Liver (tissue), 7 donors: ENCODE measurements at regions not wholly inside any gene's neighbourhood (a gene's known extent, or its start where the extent isn't known, plus 50 kb on each side); places are given as distances from the start of the nearest gene placed in this dataset.

ENCODE experiments used
- DNase-seq: peaks from one replicate; pipeline ENCODE4 v3.0.0-alpha.2; 2017; ENCODE audit warnings: low spot score
- H3K27ac ChIP-seq, 2 donors: one replicate each; pipeline ENCODE4 v1.7.0; 2013; ENCODE audit warnings: inconsistent platforms in 2 of 2, low read length in 2 of 2, control low read depth in 1 of 2, low read depth in 1 of 2, mild to moderate bottlenecking in 1 of 2
- H3K27me3 ChIP-seq, 4 donors: one replicate each; pipeline versions ENCODE4 v1.6.1 to v1.7.0; 2013; ENCODE audit warnings: low read length in 3 of 4, inconsistent platforms in 1 of 4, mild to moderate bottlenecking in 1 of 4, moderate library complexity in 1 of 4; ENCODE audit not compliant: control insufficient read depth in 4 of 4, insufficient read depth in 4 of 4
- H3K36me3 ChIP-seq, 4 donors: one replicate each; pipeline versions ENCODE4 v1.6.1 to v1.7.0; 2013; ENCODE audit warnings: low read length in 3 of 4, mild to moderate bottlenecking in 3 of 4, low read depth in 1 of 4, moderate library complexity in 1 of 4; ENCODE audit not compliant: control insufficient read depth in 4 of 4, insufficient read depth in 3 of 4
- H3K4me1 ChIP-seq, 4 donors: one replicate each; pipeline versions ENCODE4 v1.6.1 to v1.7.0; 2013; ENCODE audit warnings: low read length in 3 of 4, mild to moderate bottlenecking in 3 of 4, moderate library complexity in 1 of 4; ENCODE audit not compliant: control insufficient read depth in 4 of 4, insufficient read depth in 4 of 4
- H3K4me3 ChIP-seq, 3 donors: one replicate each; pipeline versions ENCODE4 v1.6.1 to v1.7.0; 2013; ENCODE audit warnings: low read length in 3 of 3, control low read depth in 1 of 3, low read depth in 1 of 3, mild to moderate bottlenecking in 1 of 3
- H3K9ac ChIP-seq, 2 donors: one replicate each; pipeline ENCODE4 v1.7.0; 2013; ENCODE audit warnings: low read length in 2 of 2, mild to moderate bottlenecking in 2 of 2, moderate library complexity in 2 of 2, control low read depth in 1 of 2, low read depth in 1 of 2
- H3K9me3 ChIP-seq, 4 donors: one replicate each; pipeline versions ENCODE4 v1.6.1 to v1.7.0; 2013; ENCODE audit warnings: low read length in 3 of 4; ENCODE audit not compliant: control insufficient read depth in 4 of 4
- ATF3 ChIP-seq: IDR thresholded peaks from 2 replicates; pipeline ENCODE4 v1.6.1; 2016; ENCODE audit warnings: antibody characterized with exemption
- EGR1 ChIP-seq, 2 donors: IDR thresholded peaks; 2 replicates each; pipeline ENCODE4 v1.6.1; 2016 to 2018; ENCODE audit warnings: antibody characterized with exemption in 2 of 2, low read depth in 2 of 2
- FOXA2 ChIP-seq: IDR thresholded peaks from 2 replicates; pipeline ENCODE4 v1.6.1; 2016; ENCODE audit warnings: antibody characterized with exemption
- HNF4A ChIP-seq, 2 donors: conservative IDR thresholded peaks; 2 replicates each; pipeline ENCODE4 v1.6.1; 2016; ENCODE audit warnings: antibody characterized with exemption in 2 of 2, mild to moderate bottlenecking in 2 of 2
- JUND ChIP-seq, 2 donors: IDR thresholded peaks; 2 replicates each; pipeline ENCODE4 v1.6.1; 2016; ENCODE audit warnings: antibody characterized with exemption in 2 of 2
- NR2F2 ChIP-seq: IDR thresholded peaks from 2 replicates; pipeline ENCODE4 v1.6.1; 2016; ENCODE audit warnings: antibody characterized with exemption
- RAD21 ChIP-seq, 2 donors: IDR thresholded peaks; 2 replicates each; pipeline ENCODE4 v1.6.1; 2016; ENCODE audit warnings: antibody characterized with exemption in 2 of 2, mild to moderate bottlenecking in 2 of 2
- REST ChIP-seq: IDR thresholded peaks from 2 replicates; pipeline ENCODE4 v1.6.1; 2016; ENCODE audit warnings: antibody characterized with exemption, mild to moderate bottlenecking
- RXRA ChIP-seq, 2 donors: IDR thresholded peaks; 2 replicates each; pipeline ENCODE4 v1.6.1; 2017 to 2018; ENCODE audit warnings: antibody characterized with exemption in 2 of 2, mild to moderate bottlenecking in 1 of 2
- TAF1 ChIP-seq: conservative IDR thresholded peaks from 2 replicates; pipeline ENCODE4 v1.6.1; 2016; ENCODE audit warnings: antibody characterized with exemption, mild to moderate bottlenecking
- YY1 ChIP-seq: IDR thresholded peaks from 2 replicates; pipeline ENCODE4 v1.6.1; 2016; ENCODE audit warnings: antibody characterized with exemption, mild to moderate bottlenecking
- WGBS: extraction: QIAGEN DNeasy Blood & Tissue Kit; methylation state at CpG from one replicate; pipeline ENCODE4 v1.1.7; 2013; 5-methylcytosine and 5-hydroxymethylcytosine counted together
- donor health status: healthy.
- donor health status: healthy.
- donor health status: healthy.
- donor health status: healthy.

DNA sequence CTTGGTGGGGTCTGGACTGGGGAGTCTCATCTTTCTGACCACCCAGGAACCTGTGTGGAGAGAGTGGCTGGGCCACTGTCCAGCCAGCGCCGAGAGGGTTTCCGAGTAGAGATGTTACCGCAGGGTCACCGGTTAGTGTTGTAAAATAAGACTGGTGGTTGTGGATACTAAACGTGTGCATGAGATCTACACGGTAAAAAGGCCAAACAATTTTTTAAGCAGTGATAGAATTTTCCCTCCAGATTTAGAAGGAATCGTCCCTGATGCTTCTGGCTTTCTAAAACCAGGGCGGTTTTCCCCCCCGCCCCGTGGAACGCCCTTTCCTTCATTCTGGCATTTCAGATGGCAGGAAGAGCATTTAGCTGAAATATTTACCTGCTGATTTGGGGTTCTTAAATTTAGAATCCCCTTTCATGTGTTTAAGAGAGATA is 72.6 kb upstream of the PPARA start (continued):
- TF ChIP-seq RAD21 (IDR thresholded peaks at IDR 0.05) (no peak), JUND (IDR thresholded peaks at IDR 0.05) (no peak), FOXA2 (no peak), REST (no peak)

DNA sequence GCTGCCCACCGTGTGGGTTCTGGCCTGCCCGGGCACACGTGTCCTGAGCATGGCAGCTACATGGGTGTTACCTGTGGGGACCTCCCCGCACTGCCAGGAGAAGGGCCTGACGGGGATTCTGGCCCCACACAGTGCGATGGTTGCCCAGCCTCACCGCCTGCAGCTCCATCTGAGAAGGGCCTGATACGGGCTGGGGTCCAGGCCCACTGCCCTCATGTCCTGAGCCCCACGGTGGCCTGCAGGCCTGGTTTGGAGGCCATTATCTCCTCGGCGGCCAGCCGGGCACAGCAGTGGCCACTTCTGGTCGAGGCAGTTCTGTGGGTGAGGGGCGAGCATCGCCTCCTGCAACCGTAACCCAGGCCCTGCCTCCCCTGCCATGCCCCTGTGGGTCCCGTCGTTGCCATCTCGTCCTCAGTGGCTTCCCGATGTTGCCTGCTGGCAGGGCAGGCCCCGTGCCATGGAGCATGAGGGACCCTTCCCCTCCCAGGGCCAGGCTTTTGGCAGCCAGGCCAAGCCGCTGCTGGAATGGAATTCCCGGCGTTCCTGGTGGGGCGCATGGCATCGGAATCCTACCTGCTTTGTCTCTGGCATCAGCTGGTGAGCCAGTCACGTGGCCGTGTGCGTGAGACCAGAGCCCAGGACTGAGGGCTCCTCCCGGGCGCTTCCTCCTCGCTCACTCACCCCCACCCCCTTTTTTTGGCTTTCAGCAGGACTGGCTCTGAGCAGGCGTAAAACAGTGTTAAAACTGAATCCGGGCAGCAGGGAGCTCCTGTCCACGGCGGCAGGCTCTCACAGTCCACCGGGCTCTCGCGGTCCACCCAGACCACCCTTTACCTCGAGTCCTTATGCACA is 71.9 kb upstream of the PPARA start:
- no peak for DNase-seq
- peak overlapping the region in 1 of 2 donors; percentile 19 for H3K9ac ChIP-seq
- no peak for TF ChIP-seq FOXA2
- no peak for TF ChIP-seq REST
- TF ChIP-seq YY1, result no peak
- TF ChIP-seq ATF3, result no peak
- TF ChIP-seq JUND (IDR thresholded peaks at IDR 0.05), result no peak
- no peak for TF ChIP-seq NR2F2
- no peak for TF ChIP-seq HNF4A (conservative IDR thresholded peaks at IDR 0.05)
- no peak for TF ChIP-seq EGR1 (IDR thresholded peaks at IDR 0.05; ENCODE audit: low read depth in 2 of 2)
- TF ChIP-seq RXRA (IDR thresholded peaks at IDR 0.05), result no peak
- TF ChIP-seq TAF1, result no peak
- no peaks in the 10 kb centered on the region for H3K27me3 ChIP-seq
- peaks cover 18 to 59% (median 51%) of the 10 kb centered on the region in 4 donors for H3K4me1 ChIP-seq
- H3K9me3 ChIP-seq, result no peaks in the 10 kb centered on the region
- H3K27ac ChIP-seq, result peak overlapping the region; percentile 60 to 81
- WGBS, result 62% methylated on average over 40 of the region's 40 CpGs
- H3K36me3 ChIP-seq, result no peaks in the 10 kb centered on the region
- no peak overlapping the region for H3K4me3 ChIP-seq
